ENCODE measurements at regions not wholly inside any gene's neighbourhood (a gene's known extent, or its start where the extent isn't known, plus 50 kb on each side); places are given as distances from the start of the nearest gene placed in this dataset.

- Histone ChIP-seq H3K27ac (no peak overlapping the region), H3K9me3 (no peaks in the 10 kb centered on the region), H3K27me3 (no peaks in the 10 kb centered on the region), H3K36me3 (no peaks in the 10 kb centered on the region), H3K4me3 (no peak overlapping the region), H3K4me1 (no peaks in the 10 kb centered on the region)
- no peak for ATAC-seq
- intact Hi-C loops (cut with DNase I): no loop called here
- no peak for TF ChIP-seq CTCF (IDR thresholded peaks at IDR 0.05)
- DNase-seq: no peak
Observed at GRCh38 chr10:6333973-6334372, 131.2 kb downstream of the PFKFB3 start.

GRCh38 chr10:6336016-6336415, 133.3 kb downstream of the PFKFB3 start:
- H3K4me1 ChIP-seq: no peaks in the 10 kb centered on the region
- intact Hi-C loops (cut with DNase I): no loop called here
- DNase-seq: no peak
- no peaks in the 10 kb centered on the region for H3K9me3 ChIP-seq
- no peaks in the 10 kb centered on the region for H3K27me3 ChIP-seq
- no peak for TF ChIP-seq CTCF (IDR thresholded peaks at IDR 0.05)
- H3K36me3 ChIP-seq: no peaks in the 10 kb centered on the region
- H3K4me3 ChIP-seq: no peak overlapping the region
- no peak overlapping the region for H3K27ac ChIP-seq
- no peak for ATAC-seq

- DNase-seq: no peak
- Histone ChIP-seq H3K27ac (no peak overlapping the region), H3K4me3 (no peak overlapping the region), H3K27me3 (no peaks in the 10 kb centered on the region), H3K4me1 (no peaks in the 10 kb centered on the region), H3K9me3 (no peaks in the 10 kb centered on the region), H3K36me3 (no peaks in the 10 kb centered on the region)
- ATAC-seq: no peak
- no peak for TF ChIP-seq CTCF (IDR thresholded peaks at IDR 0.05)
- intact Hi-C loops (cut with DNase I): no loop called here
Observed at GRCh38 chr10:6337382-6337781, 134.7 kb downstream of the PFKFB3 start.

- DNase-seq: no peak
Observed at GRCh38 chr10:6338361-6338760, 135.6 kb downstream of the PFKFB3 start.

GRCh38 chr10:6339891-6340290, 137.2 kb downstream of the PFKFB3 start:
- Histone ChIP-seq H3K27ac (no peak overlapping the region), H3K36me3 (no peaks in the 10 kb centered on the region), H3K4me3 (no peak overlapping the region), H3K9me3 (no peaks in the 10 kb centered on the region), H3K4me1 (no peaks in the 10 kb centered on the region), H3K27me3 (no peaks in the 10 kb centered on the region)
- ATAC-seq (peak; percentile 55), DNase-seq (no peak)
- no peak for TF ChIP-seq CTCF (IDR thresholded peaks at IDR 0.05)
- intact Hi-C loops (cut with DNase I): no loop called here

More at GRCh38 chr10:6338361-6338760, 135.6 kb downstream of the PFKFB3 start:
- Histone ChIP-seq H3K9me3 (no peaks in the 10 kb centered on the region), H3K27ac (no peak overlapping the region), H3K27me3 (no peaks in the 10 kb centered on the region), H3K36me3 (no peaks in the 10 kb centered on the region), H3K4me3 (no peak overlapping the region), H3K4me1 (no peaks in the 10 kb centered on the region)
- no peak for ATAC-seq
- TF ChIP-seq CTCF (IDR thresholded peaks at IDR 0.05): no peak
- intact Hi-C loops (cut with DNase I): no loop called here

GRCh38 chr10:6342096-6342685, 139.5 kb downstream of the PFKFB3 start:
- no peak for TF ChIP-seq CTCF (IDR thresholded peaks at IDR 0.05)
- no peaks in the 10 kb centered on the region for H3K36me3 ChIP-seq
- intact Hi-C loops (cut with DNase I): no loop called here
- no peaks in the 10 kb centered on the region for H3K9me3 ChIP-seq
- DNase-seq (no peak), ATAC-seq (no peak)
- H3K27ac ChIP-seq: no peak overlapping the region
- no peak overlapping the region for H3K4me3 ChIP-seq
- H3K4me1 ChIP-seq: peaks cover 7% of the 10 kb centered on the region
- no peaks in the 10 kb centered on the region for H3K27me3 ChIP-seq
